ENCODE measurements at regions not wholly inside any gene's neighbourhood (a gene's known extent, or its start where the extent isn't known, plus 50 kb on each side); places are given as distances from the start of the nearest gene placed in this dataset.

DNA sequence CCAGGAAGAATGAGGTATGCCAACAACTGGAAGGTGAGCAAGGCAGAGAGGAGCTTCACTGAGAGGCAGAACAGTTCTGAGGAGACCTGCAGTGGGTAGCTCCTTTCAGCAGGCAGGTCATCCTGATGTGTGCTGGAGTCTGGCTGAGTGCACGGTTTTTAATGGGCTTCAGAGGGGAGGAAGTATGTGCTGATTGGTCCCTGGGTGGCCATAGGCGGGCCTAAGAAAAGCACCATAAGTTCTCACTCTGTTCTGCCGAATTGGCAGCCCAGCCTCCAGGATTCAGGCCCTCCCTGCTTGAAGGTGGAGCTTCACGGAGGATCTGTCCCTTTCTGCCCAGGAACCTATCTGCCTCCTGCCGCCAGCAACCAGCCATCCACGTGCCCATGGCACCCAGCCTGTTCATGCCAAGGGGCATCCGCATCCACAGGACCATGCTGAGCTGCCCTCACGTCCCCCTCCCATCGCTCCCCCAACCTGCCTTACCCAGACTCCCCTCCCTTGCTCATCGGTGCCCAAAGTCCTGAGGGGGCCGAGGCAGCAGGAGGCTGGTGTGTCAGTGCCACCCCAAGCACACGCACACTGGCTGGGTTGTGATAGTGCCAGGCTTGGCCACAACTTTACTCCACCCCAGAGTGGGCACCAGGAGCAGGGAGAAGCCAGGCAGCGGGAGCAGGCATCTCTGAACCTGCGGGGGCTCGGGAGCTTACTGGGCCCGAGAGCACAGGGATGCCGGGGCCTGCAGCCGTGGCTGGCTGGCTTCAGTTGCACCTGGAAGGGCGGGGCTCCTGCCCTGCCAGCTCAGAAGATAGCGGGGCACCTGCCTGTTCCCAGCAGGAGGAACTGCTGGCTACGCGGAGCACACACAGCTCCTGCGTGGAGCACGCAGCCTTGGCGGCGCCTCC, 608.4 kb upstream of the FOXG1 start:
- no peak for TF ChIP-seq EZH2phosphoT487 (IDR thresholded peaks at IDR 0.05; ENCODE audit: borderline replicate concordance, low read length)
- TF ChIP-seq, protein P1, sequence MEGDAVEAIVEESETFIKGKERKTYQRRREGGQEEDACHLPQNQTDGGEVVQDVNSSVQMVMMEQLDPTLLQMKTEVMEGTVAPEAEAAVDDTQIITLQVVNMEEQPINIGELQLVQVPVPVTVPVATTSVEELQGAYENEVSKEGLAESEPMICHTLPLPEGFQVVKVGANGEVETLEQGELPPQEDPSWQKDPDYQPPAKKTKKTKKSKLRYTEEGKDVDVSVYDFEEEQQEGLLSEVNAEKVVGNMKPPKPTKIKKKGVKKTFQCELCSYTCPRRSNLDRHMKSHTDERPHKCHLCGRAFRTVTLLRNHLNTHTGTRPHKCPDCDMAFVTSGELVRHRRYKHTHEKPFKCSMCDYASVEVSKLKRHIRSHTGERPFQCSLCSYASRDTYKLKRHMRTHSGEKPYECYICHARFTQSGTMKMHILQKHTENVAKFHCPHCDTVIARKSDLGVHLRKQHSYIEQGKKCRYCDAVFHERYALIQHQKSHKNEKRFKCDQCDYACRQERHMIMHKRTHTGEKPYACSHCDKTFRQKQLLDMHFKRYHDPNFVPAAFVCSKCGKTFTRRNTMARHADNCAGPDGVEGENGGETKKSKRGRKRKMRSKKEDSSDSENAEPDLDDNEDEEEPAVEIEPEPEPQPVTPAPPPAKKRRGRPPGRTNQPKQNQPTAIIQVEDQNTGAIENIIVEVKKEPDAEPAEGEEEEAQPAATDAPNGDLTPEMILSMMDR (IDR thresholded peaks at IDR 0.05; ENCODE audit: low read depth, low read length, poor library complexity, severe bottlenecking), result no peak
- H3K4me1 ChIP-seq (ENCODE audit: control insufficient read depth, low read length), result no peaks in the 10 kb centered on the region
- H3K4me2 ChIP-seq (ENCODE audit: low read length), result no peak overlapping the region
- no peak overlapping the region for H3K27ac ChIP-seq (ENCODE audit: low read depth, low read length)
- H3K27me3 ChIP-seq (ENCODE audit: control insufficient read depth, low read length), result no peaks in the 10 kb centered on the region
- H3K4me3 ChIP-seq (ENCODE audit: low read length), result no peak overlapping the region
- peaks cover 7% of the 10 kb centered on the region; the same call in 1 of the 2 replicates for H3K9me3 ChIP-seq (ENCODE audit: control insufficient read depth, insufficient read depth, low read length)
- no peaks in the 10 kb centered on the region for H3K79me2 ChIP-seq (ENCODE audit: control insufficient read depth, low read length)
- H3K36me3 ChIP-seq (ENCODE audit: control insufficient read depth, low read length), result no peaks in the 10 kb centered on the region
- H3F3A ChIP-seq (ENCODE audit: control insufficient read depth, insufficient read depth), result no peaks in the 10 kb centered on the region
- no peaks in the 10 kb centered on the region for H3K9me2 ChIP-seq (replicated peaks; ENCODE audit: control insufficient read depth, low read length)
- no peaks in the 10 kb centered on the region for H4K20me1 ChIP-seq (ENCODE audit: control insufficient read depth, insufficient read depth, low read depth, low read length)

DNA sequence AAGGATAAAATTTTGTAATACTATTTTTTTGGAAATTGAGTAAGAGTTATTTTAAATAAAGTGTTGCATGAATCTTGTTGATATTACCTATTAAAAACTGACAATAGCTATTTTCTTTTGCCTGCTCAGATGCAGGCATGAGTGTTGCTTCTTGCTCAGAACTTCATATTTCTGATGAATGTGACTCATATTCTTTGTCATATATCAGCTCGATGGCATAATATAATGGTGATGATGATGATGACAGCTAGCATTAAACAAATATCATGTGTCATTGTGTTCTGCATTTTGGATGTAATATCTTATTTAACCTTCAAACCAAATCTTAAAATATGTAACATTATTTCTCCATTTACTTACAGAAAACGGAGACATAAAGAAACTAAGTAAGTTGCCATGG, 605.5 kb upstream of the FOXG1 start:
- Histone ChIP-seq H3K4me2 (ENCODE audit: low read length) (no peak overlapping the region), H3K27ac (ENCODE audit: low read depth, low read length) (no peak overlapping the region), H3F3A (ENCODE audit: control insufficient read depth, insufficient read depth) (no peaks in the 10 kb centered on the region), H3K79me2 (ENCODE audit: control insufficient read depth, low read length) (no peaks in the 10 kb centered on the region), H4K20me1 (ENCODE audit: control insufficient read depth, insufficient read depth, low read depth, low read length) (no peaks in the 10 kb centered on the region), H3K9me3 (ENCODE audit: control insufficient read depth, insufficient read depth, low read length) (peaks cover 7% of the 10 kb centered on the region; the same call in 1 of the 2 replicates), H3K36me3 (ENCODE audit: control insufficient read depth, low read length) (no peaks in the 10 kb centered on the region), H3K4me1 (ENCODE audit: control insufficient read depth, low read length) (no peaks in the 10 kb centered on the region), H3K9me2 (replicated peaks; ENCODE audit: control insufficient read depth, low read length) (no peaks in the 10 kb centered on the region), H3K27me3 (ENCODE audit: control insufficient read depth, low read length) (no peaks in the 10 kb centered on the region), H3K4me3 (ENCODE audit: low read length) (no peak overlapping the region)
- no peak for TF ChIP-seq EZH2phosphoT487 (IDR thresholded peaks at IDR 0.05; ENCODE audit: borderline replicate concordance, low read length)
- TF ChIP-seq, protein P1 (IDR thresholded peaks at IDR 0.05; ENCODE audit: low read depth, low read length, poor library complexity, severe bottlenecking), result no peak

DNA sequence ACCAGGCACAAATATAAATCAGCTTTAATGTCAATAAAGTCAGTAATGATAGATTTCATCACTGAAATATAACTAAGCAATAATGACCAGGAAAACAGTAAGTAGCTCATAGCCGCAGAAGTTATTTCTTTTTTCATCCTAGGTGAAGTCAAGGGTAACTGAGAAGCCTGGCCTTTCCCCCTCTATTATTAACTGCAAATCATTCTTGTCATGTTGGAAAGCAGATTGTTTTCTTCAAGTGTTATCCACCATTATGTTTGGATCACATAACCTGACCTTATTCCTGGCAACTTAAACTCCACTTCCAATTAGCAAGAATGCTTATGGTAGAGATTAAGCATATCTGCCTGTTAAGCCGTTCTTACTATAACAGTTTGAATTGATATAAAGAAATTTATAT, 603.4 kb upstream of the FOXG1 start:
- H3K36me3 ChIP-seq (ENCODE audit: control insufficient read depth, low read length), result no peaks in the 10 kb centered on the region
- no peak overlapping the region for H3K27ac ChIP-seq (ENCODE audit: low read depth, low read length)
- peaks cover 3% of the 10 kb centered on the region; the same call in 1 of the 2 replicates for H3K9me3 ChIP-seq (ENCODE audit: control insufficient read depth, insufficient read depth, low read length)
- no peaks in the 10 kb centered on the region for H3F3A ChIP-seq (ENCODE audit: control insufficient read depth, insufficient read depth)
- no peaks in the 10 kb centered on the region for H3K79me2 ChIP-seq (ENCODE audit: control insufficient read depth, low read length)
- no peak overlapping the region for H3K4me3 ChIP-seq (ENCODE audit: low read length)
- H3K9me2 ChIP-seq (replicated peaks; ENCODE audit: control insufficient read depth, low read length), result no peaks in the 10 kb centered on the region
- no peaks in the 10 kb centered on the region for H3K27me3 ChIP-seq (ENCODE audit: control insufficient read depth, low read length)
- no peaks in the 10 kb centered on the region for H3K4me1 ChIP-seq (ENCODE audit: control insufficient read depth, low read length)
- TF ChIP-seq, protein P1 (IDR thresholded peaks at IDR 0.05; ENCODE audit: low read depth, low read length, poor library complexity, severe bottlenecking), result no peak
- TF ChIP-seq EZH2phosphoT487 (IDR thresholded peaks at IDR 0.05; ENCODE audit: borderline replicate concordance, low read length), result no peak
- no peaks in the 10 kb centered on the region for H4K20me1 ChIP-seq (ENCODE audit: control insufficient read depth, insufficient read depth, low read depth, low read length)
- H3K4me2 ChIP-seq (ENCODE audit: low read length), result no peak overlapping the region

All from DOHH2 (cell line).